Esophagus squamous epithelium (tissue), 5 donors: ENCODE measurements at regions not wholly inside any gene's neighbourhood (a gene's known extent, or its start where the extent isn't known, plus 50 kb on each side); places are given as distances from the start of the nearest gene placed in this dataset.

Source experiments
- DNase-seq: peaks from one replicate; lab custom pipeline; 2025; lab: John Stamatoyannopoulos, UW
- H3K27ac ChIP-seq, 4 donors: fragments of 200-600 bp; sonication (generic); one replicate each; pipeline ENCODE4 v1.5.1; 2016 to 2019; ENCODE audit warnings: mild to moderate bottlenecking in 1 of 4
- H3K27me3 ChIP-seq, 4 donors: fragments of 200-600 bp; sonication (generic); 1 replicate in 3 of 4; 2 replicates in 1 of 4; pipeline versions ENCODE4 v1.5.1 to v1.6.0; 2017 to 2021; ENCODE audit warnings: antibody characterized with exemption in 1 of 4
- H3K36me3 ChIP-seq, 3 donors: fragments of 200-600 bp; sonication (generic); one replicate each; pipeline ENCODE4 v1.5.1; 2016 to 2019
- H3K4me1 ChIP-seq, 3 donors: fragments of 200-600 bp; sonication (generic); one replicate each; pipeline ENCODE4 v1.5.1; 2017 to 2019
- H3K4me3 ChIP-seq, 4 donors: fragments of 200-600 bp; sonication (generic); 1 replicate in 3 of 4; 2 replicates in 1 of 4; pipeline ENCODE4 v1.5.1; 2016 to 2019; ENCODE audit warnings: mild to moderate bottlenecking in 2 of 4, moderate library complexity in 1 of 4
- H3K9me3 ChIP-seq, 3 donors: fragments of 200-600 bp; sonication (generic); one replicate each; pipeline ENCODE4 v1.5.1; 2016 to 2019
- POLR2A ChIP-seq, 4 donors: fragments of 450-650 bp; IDR thresholded peaks; one replicate each; pipeline ENCODE4 v1.6.1; 2017; ENCODE audit warnings: antibody characterized with exemption in 4 of 4, mild to moderate bottlenecking in 4 of 4, moderate library complexity in 3 of 4
- WGBS, 2 donors: methylation state at CpG; one replicate each; pipeline ENCODE4 v1.1.5; 2018; 5-methylcytosine and 5-hydroxymethylcytosine counted together
- intact Hi-C: fragments of 100-400 bp; cut with DNase I; formaldehyde crosslinking; loops from one replicate; pipeline ENCODE4 v1.15.0; 2022
- TF ChIP-seq, protein P1 (sequence below), 6 experiments: fragments of 450-650 bp in 4 of 6; fragments of 200-600 bp in 2 of 6; sonication (generic) in 2 of 6; IDR thresholded peaks; one replicate each; pipeline ENCODE4 v1.5.1; 2016 to 2019; ENCODE audit warnings: antibody characterized with exemption in 6 of 6, mild to moderate bottlenecking in 4 of 6, moderate library complexity in 4 of 6
- donor health status: DM: yes; HTN: yes; CAD: no.

DNA sequence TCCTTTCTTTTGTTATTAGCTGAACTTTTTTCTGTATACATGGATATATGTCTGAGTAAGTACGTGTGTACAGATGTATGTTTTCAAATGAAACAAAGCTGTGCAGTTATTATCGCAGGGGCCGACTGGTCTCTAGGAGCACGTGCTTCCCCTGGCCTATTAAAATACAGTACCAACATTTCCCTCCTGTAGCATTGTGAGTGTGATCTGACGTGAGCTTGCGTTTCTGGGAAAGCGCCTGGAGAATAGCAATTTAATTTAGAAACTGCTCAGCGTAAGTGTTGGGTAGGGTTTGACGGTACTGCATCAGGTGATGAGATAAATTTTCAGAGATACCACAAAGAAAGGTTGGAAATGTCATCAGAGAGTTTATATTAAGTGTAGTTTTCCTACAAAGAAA lies 173.3 kb downstream of the FBXO8 start:
- H3K4me3 ChIP-seq, result no peak overlapping the region
- H3K27me3 ChIP-seq, result peaks cover 0 to 6% (median 0%) of the 10 kb centered on the region in 4 donors
- intact Hi-C loops, result no loop called here
- H3K36me3 ChIP-seq, result no peaks in the 10 kb centered on the region
- DNase-seq, result no peak
- H3K27ac ChIP-seq, result no peak overlapping the region
- H3K4me1 ChIP-seq, result no peaks in the 10 kb centered on the region
- H3K9me3 ChIP-seq, result no peaks in the 10 kb centered on the region
- WGBS, 2 donors, result 63 to 77% methylated on average over 9 of the region's 9 CpGs
- TF ChIP-seq, protein P1, sequence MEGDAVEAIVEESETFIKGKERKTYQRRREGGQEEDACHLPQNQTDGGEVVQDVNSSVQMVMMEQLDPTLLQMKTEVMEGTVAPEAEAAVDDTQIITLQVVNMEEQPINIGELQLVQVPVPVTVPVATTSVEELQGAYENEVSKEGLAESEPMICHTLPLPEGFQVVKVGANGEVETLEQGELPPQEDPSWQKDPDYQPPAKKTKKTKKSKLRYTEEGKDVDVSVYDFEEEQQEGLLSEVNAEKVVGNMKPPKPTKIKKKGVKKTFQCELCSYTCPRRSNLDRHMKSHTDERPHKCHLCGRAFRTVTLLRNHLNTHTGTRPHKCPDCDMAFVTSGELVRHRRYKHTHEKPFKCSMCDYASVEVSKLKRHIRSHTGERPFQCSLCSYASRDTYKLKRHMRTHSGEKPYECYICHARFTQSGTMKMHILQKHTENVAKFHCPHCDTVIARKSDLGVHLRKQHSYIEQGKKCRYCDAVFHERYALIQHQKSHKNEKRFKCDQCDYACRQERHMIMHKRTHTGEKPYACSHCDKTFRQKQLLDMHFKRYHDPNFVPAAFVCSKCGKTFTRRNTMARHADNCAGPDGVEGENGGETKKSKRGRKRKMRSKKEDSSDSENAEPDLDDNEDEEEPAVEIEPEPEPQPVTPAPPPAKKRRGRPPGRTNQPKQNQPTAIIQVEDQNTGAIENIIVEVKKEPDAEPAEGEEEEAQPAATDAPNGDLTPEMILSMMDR (IDR thresholded peaks at IDR 0.05), result no peak
- TF ChIP-seq POLR2A (IDR thresholded peaks at IDR 0.05), result no peak

DNA sequence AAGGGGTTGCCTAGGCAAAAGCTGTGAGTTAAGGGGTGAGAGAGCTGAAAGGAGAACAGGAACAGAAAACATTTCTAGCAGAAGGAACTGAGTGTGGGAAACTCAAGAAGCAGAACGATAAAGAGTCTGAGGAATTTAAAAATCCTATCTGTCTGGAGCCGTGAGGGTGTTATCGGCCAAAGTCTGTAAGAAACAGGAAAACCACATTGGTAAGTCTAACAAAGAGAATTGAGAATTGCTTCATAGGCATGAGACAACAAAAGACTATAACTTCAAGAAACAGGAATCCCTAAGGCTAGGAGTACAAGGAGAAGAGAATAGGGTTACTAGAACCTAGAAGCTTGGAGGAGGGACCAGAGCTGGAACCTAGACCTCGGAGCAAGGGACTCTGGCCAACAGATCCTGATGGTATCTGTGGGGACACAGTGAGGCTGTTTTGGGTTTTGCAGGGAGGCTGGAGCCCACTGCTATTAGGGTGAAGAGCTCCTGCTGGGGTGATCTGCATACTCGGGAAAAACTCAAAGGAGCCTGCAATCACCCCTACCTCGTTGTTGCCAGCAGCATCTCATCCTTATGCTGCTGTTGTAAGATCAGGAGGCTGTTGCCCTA lies 175.6 kb downstream of the FBXO8 start:
- H3K27ac ChIP-seq, result no peak overlapping the region
- no peaks in the 10 kb centered on the region for H3K36me3 ChIP-seq
- intact Hi-C loops, result no loop called here
- peaks cover 0 to 6% (median 0%) of the 10 kb centered on the region in 4 donors for H3K27me3 ChIP-seq
- WGBS, 2 donors, result 48 to 50% methylated on average over 6 of the region's 6 CpGs
- H3K9me3 ChIP-seq, result no peaks in the 10 kb centered on the region
- DNase-seq, result no peak
- H3K4me1 ChIP-seq, result no peaks in the 10 kb centered on the region
- no peak overlapping the region for H3K4me3 ChIP-seq
- TF ChIP-seq, protein P1 (IDR thresholded peaks at IDR 0.05), result no peak
- TF ChIP-seq POLR2A (IDR thresholded peaks at IDR 0.05), result no peak

- TF ChIP-seq, protein P1 (IDR thresholded peaks at IDR 0.05), result no peak
- no peak for TF ChIP-seq POLR2A (IDR thresholded peaks at IDR 0.05)
- DNase-seq, result no peak
- no peaks in the 10 kb centered on the region for H3K36me3 ChIP-seq
- WGBS, 2 donors, result 68 to 78% methylated on average over 1 of the region's 1 CpG
- H3K27me3 ChIP-seq, result peaks cover 0 to 6% (median 0%) of the 10 kb centered on the region in 4 donors
- no peaks in the 10 kb centered on the region for H3K9me3 ChIP-seq
- intact Hi-C loops, result no loop called here
- H3K4me1 ChIP-seq, result no peaks in the 10 kb centered on the region
- no peak overlapping the region for H3K27ac ChIP-seq
- no peak overlapping the region for H3K4me3 ChIP-seq
Measured at GRCh38 chr4:174105202-174105601, 178.3 kb downstream of the FBXO8 start.

DNA sequence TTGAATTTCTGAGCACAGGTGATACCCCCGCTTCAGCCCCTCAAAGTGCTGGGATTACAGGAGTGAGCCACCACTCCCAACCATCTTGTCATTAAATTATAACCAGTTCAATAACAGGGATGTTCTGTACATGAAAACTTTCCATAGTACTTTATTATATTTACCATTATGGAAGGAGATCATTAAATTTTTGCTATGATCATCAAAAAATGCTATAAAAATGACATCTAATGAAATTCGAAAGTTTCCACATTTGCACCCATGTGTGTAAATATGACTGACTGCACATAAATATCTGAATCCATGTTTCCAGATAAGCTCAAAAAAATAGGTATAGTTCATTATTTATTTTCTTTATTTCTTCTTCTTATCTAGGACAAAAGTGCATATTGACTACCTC lies 182.6 kb downstream of the FBXO8 start:
- WGBS, 2 donors, result 77 to 83% methylated on average over 2 of the region's 2 CpGs
- Histone ChIP-seq H3K36me3 (no peaks in the 10 kb centered on the region), H3K4me1 (no peaks in the 10 kb centered on the region), H3K4me3 (no peak overlapping the region), H3K27me3 (no peaks in the 10 kb centered on the region), H3K9me3 (no peaks in the 10 kb centered on the region), H3K27ac (no peak overlapping the region)
- intact Hi-C loops, result no loop called here
- TF ChIP-seq POLR2A (IDR thresholded peaks at IDR 0.05), result no peak
- TF ChIP-seq, protein P1 (IDR thresholded peaks at IDR 0.05), result no peak
- no peak for DNase-seq

DNA sequence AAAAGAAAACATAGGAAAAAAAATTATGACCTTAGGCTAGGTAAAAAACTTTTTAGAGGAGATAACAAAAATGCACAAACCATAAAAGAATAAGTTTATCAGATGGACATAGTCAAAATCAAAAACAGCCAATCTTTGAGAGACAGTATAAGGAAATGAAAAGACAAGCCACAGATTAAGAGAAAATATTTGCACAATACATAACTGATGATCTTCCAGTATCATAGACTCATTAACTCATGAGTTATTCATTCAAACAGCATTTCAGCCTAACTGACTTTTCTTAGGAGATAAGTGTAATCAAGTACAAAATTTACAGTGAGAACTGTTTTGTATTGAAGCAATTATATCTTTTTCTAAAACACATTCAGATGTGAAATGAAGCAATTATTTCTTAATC lies 183.8 kb downstream of the FBXO8 start:
- H3K4me3 ChIP-seq, result no peak overlapping the region
- H3K9me3 ChIP-seq, result no peaks in the 10 kb centered on the region
- intact Hi-C loops, result no loop called here
- H3K27me3 ChIP-seq, result no peaks in the 10 kb centered on the region
- TF ChIP-seq, protein P1 (IDR thresholded peaks at IDR 0.05), result no peak
- no peak for TF ChIP-seq POLR2A (IDR thresholded peaks at IDR 0.05)
- no peak for DNase-seq
- no peaks in the 10 kb centered on the region for H3K36me3 ChIP-seq
- H3K27ac ChIP-seq, result no peak overlapping the region
- H3K4me1 ChIP-seq, result no peaks in the 10 kb centered on the region
